ENCODE measurements at regions not wholly inside any gene's neighbourhood (a gene's known extent, or its start where the extent isn't known, plus 50 kb on each side); places are given as distances from the start of the nearest gene placed in this dataset.

GRCh38 chr15:79373113-79373512 is 59.0 kb upstream of the MINAR1 start:
- peak in 1 of 3 donors; percentile 7 for DNase-seq (ENCODE audit: low read depth in 3 of 3, low spot score in 2 of 3)

DNA sequence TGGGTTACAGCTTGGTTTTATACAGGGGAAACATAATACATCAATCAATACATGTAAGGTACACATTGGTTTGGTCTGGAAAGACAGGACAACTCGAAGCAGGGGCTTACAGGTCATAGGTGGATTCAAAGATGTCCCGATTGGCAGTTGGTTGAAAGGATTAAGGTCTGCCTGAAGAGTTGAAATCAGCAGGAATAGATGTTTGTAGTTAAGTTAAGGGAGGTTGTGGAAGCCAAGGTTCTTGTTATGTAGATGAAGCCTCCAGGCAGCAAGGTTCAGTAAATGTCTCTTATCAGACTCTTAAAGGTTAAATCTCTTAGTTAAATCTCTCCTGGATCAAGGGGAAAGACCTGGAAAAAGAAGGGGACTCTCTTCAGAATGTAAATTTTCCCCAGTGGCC is 58.4 kb upstream of the MINAR1 start:
- no peak for DNase-seq (ENCODE audit: low read depth in 3 of 3, low spot score in 2 of 3)

GRCh38 chr15:79376383-79376782 is 55.8 kb upstream of the MINAR1 start:
- no peak for DNase-seq (ENCODE audit: low read depth in 3 of 3, low spot score in 2 of 3)

GRCh38 chr15:79378394-79379109 is 53.6 kb upstream of the MINAR1 start:
- no peak for DNase-seq (ENCODE audit: low read depth in 3 of 3, low spot score in 2 of 3)

- DNase-seq (ENCODE audit: low read depth in 3 of 3, low spot score in 2 of 3) = peak; percentile 33 to 66 (median 57)
These were observed 51.2 kb upstream of the MINAR1 start for GRCh38 chr15:79380755-79381497.

DNA sequence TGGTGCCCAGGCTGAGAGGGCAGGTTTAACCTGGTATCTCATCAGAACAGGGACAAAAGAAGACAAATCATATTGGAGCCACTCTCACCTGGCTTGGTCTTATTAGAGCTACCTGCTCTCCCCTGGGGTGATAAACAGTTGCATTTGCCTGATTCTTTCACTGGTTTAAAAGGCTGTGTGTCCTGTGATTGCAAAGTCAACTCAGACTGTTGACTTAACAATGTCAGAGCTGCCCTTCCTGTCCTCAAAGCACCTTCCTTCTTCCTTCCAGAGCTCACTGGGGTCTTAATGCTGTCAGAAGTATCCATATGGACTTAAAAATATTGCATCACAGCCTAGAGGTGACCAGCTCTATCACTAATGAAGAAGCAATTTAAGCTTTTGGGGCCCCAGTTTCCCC is 50.5 kb upstream of the MINAR1 start:
- no peak for DNase-seq (ENCODE audit: low read depth in 3 of 3, low spot score in 2 of 3)

All from right renal cortex interstitium (tissue), 3 donors.